PFSK-1 (cell line): ENCODE measurements at regions not wholly inside any gene's neighbourhood (a gene's known extent, or its start where the extent isn't known, plus 50 kb on each side); places are given as distances from the start of the nearest gene placed in this dataset.

ENCODE experiments used
- FOXP2 ChIP-seq: optimal IDR thresholded peaks from 2 replicates; pipeline ENCODE3; 2011; ENCODE audit warnings: borderline replicate concordance, control low read depth, inconsistent platforms; ENCODE audit not compliant: insufficient read depth; ENCODE audit errors: extremely low read length, extremely low read depth
- POLR2AphosphoS5 ChIP-seq: IDR thresholded peaks from 2 replicates; pipeline ENCODE4 v1.6.1; 2012; ENCODE audit warnings: low read depth, mild to moderate bottlenecking, control low read depth, low read length, moderate library complexity
- SIN3A ChIP-seq: IDR thresholded peaks from 2 replicates; pipeline ENCODE4 v1.6.1; 2012; ENCODE audit warnings: mild to moderate bottlenecking, low read length, moderate library complexity, borderline replicate concordance; ENCODE audit not compliant: insufficient read depth
- TAF1 ChIP-seq: IDR thresholded peaks from 2 replicates; pipeline ENCODE4 v1.6.1; 2012; ENCODE audit warnings: low read length, control low read depth, borderline replicate concordance; ENCODE audit not compliant: insufficient read depth
- TF ChIP-seq, protein P1 (sequence below), 2 experiments: IDR thresholded peaks; 2 replicates each; pipeline versions ENCODE4 v1.6.1 to v1.8.0; 2011 to 2012; ENCODE audit warnings: low read depth in 2 of 2, low read length in 2 of 2, control low read depth in 1 of 2, inconsistent platforms in 1 of 2, mild to moderate bottlenecking in 1 of 2, moderate library complexity in 1 of 2; ENCODE audit not compliant: insufficient read depth in 1 of 2

DNA sequence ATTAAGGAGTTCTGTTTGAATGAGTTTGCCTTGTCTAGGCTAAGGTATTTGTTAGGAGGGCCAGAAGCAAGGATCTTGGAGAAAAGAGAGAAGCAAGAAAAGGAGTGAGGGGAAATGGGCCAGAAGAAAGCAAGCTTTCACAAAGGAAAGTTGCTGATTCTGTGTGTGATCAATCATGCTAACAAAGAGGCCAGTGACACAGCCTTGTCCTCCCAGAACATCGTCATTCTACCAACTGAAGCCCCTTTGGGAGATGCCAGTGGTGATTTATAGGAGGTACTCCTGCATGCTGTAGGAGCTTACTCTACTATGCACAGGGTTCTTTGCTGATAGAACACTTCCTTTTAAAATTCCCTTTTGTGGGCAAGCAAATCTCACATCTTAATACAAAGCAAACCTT, 449.2 kb upstream of the SPRED2 start:
- TF ChIP-seq POLR2AphosphoS5: no peak
- TF ChIP-seq TAF1: no peak
- TF ChIP-seq, protein P1, sequence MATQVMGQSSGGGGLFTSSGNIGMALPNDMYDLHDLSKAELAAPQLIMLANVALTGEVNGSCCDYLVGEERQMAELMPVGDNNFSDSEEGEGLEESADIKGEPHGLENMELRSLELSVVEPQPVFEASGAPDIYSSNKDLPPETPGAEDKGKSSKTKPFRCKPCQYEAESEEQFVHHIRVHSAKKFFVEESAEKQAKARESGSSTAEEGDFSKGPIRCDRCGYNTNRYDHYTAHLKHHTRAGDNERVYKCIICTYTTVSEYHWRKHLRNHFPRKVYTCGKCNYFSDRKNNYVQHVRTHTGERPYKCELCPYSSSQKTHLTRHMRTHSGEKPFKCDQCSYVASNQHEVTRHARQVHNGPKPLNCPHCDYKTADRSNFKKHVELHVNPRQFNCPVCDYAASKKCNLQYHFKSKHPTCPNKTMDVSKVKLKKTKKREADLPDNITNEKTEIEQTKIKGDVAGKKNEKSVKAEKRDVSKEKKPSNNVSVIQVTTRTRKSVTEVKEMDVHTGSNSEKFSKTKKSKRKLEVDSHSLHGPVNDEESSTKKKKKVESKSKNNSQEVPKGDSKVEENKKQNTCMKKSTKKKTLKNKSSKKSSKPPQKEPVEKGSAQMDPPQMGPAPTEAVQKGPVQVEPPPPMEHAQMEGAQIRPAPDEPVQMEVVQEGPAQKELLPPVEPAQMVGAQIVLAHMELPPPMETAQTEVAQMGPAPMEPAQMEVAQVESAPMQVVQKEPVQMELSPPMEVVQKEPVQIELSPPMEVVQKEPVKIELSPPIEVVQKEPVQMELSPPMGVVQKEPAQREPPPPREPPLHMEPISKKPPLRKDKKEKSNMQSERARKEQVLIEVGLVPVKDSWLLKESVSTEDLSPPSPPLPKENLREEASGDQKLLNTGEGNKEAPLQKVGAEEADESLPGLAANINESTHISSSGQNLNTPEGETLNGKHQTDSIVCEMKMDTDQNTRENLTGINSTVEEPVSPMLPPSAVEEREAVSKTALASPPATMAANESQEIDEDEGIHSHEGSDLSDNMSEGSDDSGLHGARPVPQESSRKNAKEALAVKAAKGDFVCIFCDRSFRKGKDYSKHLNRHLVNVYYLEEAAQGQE (IDR thresholded peaks at IDR 0.05; ENCODE audit: insufficient read depth in 1 of 2, low read depth in 2 of 2, low read length in 2 of 2): no peak
- no peak for TF ChIP-seq FOXP2
- no peak for TF ChIP-seq SIN3A
